GM18519 (cell line): ENCODE measurements at regions not wholly inside any gene's neighbourhood (a gene's known extent, or its start where the extent isn't known, plus 50 kb on each side); places are given as distances from the start of the nearest gene placed in this dataset.

Experiments
- ATAC-seq: cut with Tn5 transposase; IDR thresholded peaks from one replicate; pipeline ENCODE4 v1.9.1; 2021; ENCODE audit warnings: mild to moderate bottlenecking, moderate library complexity; ENCODE audit not compliant: unreplicated experiment, low FRiP score

GRCh38 chr7:19247017-19247416, 101.8 kb upstream of the FERD3L start:
- no peak for ATAC-seq

DNA sequence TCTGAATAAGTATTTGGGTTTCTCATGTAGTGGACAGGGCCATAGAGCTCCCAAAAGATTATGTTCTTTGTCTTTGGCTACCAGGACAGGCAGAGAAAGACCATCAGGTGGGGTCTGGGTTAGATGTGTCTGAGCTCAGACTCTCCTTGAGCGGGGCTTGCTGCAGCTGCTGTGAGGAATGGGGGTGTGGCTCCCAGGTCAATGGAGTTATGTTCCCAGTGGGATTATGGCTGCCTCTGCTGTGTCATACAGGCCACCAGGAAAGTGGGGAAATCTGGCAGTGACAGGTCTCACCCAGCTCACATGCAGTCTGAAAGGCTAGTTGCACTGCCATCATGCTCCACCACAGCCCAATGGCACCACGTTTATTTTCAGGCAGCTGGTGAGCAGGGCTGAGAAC, 97.0 kb upstream of the FERD3L start:
- ATAC-seq: no peak

GRCh38 chr7:19239951-19240350, 94.7 kb upstream of the FERD3L start:
- ATAC-seq: no peak

GRCh38 chr7:19235680-19236079, 90.5 kb upstream of the FERD3L start:
- ATAC-seq: no peak

- ATAC-seq: no peak
Measured at GRCh38 chr7:19224951-19225350, 79.7 kb upstream of the FERD3L start.

GRCh38 chr7:19215412-19215811, 70.2 kb upstream of the FERD3L start:
- no peak for ATAC-seq

GRCh38 chr7:19213746-19214145, 68.5 kb upstream of the FERD3L start:
- no peak for ATAC-seq

GRCh38 chr7:19210893-19211413, 65.7 kb upstream of the FERD3L start:
- no peak for ATAC-seq

- no peak for ATAC-seq
Measured at GRCh38 chr7:19209166-19209696, 64.0 kb upstream of the FERD3L start.

GRCh38 chr7:19206721-19207120, 61.5 kb upstream of the FERD3L start:
- ATAC-seq: no peak

- ATAC-seq: no peak
Measured at GRCh38 chr7:19203686-19204085, 58.5 kb upstream of the FERD3L start.

DNA sequence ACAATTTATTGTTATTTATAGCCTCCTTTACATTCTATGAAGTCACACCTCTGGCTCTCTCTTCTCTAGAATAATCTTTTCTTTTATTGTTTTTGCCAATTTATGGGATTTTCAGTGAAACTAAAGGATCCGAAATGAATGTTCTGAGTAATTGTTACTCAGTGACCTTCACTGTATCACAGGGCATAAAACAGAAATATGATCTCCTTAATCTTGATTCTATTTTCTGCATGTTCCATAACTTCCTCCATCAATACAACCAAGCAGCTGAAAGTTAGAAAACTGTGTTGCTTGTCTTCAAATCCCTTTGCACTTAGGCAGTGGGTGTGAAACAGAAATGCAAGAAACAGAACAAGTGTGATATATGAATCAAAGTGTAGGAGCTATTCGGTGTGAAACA, 57.4 kb upstream of the FERD3L start:
- ATAC-seq: no peak
